HG03045 (cell line): ENCODE measurements at regions not wholly inside any gene's neighbourhood (a gene's known extent, or its start where the extent isn't known, plus 50 kb on each side); places are given as distances from the start of the nearest gene placed in this dataset.

Source experiments
- ATAC-seq: cut with Tn5 transposase; IDR thresholded peaks from one replicate; pipeline ENCODE4 v1.9.1; 2021; ENCODE audit warnings: mild to moderate bottlenecking, moderate library complexity; ENCODE audit not compliant: unreplicated experiment

DNA sequence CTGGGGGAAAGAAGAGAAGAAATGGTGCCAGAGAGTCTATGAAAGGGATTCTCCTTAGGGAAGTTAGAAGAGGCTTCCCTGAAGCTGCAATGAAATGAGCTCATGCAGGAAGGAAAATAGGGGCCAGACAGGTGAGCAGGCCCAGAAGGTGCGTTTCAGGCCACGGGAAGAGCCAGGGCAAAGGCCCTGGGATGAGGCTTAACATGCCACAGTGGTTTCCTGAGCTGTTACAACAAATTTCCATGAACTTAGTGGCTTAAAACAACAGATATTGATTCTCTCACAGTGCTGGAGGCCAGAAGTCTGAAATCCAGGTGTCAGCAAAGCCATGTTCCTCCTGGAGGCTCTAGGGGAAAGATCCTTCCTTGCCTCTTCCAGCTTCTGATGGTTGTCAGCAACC lies 167.9 kb downstream of the TFAP2C start:
- ATAC-seq = no peak

DNA sequence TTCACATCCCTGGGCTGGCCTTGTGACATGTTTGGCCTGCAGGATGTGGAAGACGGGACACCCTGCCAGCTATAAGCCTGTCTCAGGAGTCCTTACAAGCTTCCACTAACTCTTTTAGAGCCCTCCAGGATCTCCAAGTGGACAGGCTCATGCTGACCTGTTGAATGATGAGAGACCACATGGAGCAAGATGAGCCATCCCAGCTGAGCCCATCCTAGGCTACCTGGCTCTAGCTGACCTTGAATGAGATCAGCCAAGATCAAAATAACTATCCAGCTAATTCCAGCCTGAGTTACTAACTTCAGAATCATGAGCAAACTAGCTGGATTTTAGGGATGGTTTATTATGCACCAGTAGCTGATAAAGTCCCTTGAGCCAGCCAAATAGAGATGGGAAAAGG lies 169.5 kb downstream of the TFAP2C start:
- no peak for ATAC-seq

DNA sequence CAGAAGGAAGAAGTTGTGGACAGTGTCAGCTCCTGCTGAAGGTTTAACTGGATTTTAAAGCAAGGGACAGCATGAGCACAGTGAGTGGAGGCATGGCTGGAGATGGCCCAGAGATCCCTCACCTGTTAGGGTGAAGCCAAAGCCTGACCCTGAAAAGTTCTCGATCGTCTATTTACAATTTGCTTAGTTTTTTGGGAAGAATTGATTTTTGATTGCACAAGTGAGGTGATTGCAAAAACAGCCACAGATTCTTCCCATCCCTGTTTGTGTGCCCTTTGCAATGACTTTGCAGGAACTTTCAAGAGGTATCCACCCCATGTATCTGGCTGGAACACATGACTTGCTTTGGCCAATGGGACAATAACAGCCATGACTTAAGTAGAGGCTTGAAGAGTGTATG lies 170.1 kb downstream of the TFAP2C start:
- no peak for ATAC-seq

DNA sequence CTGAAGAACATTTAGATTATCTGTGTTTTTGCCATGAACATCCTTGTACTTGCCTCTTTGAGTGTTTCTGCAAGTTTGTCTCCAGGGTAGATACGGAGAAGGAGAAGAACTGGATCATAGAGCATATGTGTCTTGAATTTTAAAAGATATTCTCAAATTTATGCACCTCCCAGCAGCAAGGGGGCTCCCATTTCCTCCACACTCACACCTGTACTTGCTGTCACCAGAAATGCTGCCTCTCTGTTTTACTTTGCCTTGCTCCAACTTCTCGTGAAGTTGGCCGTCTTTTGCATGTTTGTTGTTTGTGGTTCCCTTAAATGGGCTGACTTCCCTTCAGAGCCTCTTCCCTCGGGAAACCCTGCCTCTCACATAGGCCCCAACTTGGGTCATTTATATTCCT lies 171.0 kb downstream of the TFAP2C start:
- ATAC-seq = no peak

DNA sequence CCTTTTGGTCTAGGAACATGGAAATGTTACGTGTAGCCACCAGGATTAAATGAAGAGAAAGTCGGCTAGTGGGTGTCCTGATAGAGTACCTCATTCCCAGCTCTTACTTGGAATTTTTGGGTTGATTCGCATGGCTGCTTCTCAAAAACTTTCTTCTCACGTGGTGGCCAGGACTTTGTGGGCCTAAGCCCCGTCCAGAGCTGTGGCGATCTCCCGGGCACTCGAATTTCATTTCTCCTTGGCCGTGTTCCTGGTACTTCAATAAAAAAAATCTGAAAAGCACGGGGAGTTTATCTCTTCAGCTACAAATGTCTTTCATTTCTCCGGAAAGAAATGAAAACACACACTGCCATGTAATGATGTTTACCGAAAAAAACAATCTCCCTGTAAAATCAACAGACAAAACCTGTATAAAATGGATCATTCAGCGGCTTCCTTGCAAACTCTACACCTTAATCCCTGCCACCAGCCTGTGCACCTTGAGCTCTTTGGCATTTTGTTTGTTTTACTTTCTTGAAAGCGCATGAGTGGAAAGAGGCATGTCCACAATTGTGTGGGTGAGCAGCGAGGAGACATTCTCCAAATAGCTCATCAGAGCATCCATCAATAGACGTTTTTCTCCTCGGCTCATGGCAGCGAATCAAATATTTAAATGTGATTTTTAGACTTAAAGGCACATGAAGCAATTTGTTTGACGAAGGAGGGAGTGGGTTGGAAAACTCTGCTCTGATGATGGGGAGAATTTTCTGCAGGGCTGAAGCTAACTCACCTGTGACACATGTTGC lies 173.1 kb downstream of the TFAP2C start:
- ATAC-seq = no peak

DNA sequence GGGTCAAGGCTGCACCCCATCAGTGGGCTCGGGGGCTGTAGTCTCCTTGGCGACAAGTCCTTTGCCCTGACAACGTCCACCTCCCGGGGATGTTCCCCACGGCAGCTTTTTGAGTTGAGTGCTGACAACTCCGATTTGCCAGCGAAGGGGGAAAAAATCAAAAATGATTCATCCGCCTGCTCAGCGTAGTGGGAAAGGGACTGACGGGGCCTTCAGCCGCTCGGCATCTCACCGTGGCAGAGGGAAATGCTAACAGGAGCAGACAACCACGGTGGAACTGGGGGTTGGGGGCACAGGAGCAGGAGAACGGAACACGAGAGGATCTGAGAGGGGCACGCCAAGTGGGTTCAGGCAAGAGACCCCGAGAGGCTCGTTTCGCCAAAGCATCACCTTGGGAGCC lies 173.7 kb downstream of the TFAP2C start:
- no peak for ATAC-seq

DNA sequence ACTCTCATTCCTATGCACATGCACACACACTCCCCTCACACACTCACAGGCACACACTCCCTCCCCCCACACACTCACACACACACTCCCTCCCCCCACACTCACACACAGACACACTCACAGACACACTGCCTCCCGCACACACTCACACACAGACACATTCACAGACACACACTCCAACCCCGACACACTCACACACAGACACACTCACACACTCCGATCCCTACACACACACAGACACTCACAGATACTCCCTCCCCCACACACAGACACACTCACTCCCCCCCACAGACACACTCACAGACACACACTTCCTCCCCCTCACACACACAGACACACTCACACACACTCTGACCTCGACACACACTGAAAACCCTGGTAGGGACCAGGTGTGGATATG lies 176.2 kb downstream of the TFAP2C start:
- no peak for ATAC-seq

DNA sequence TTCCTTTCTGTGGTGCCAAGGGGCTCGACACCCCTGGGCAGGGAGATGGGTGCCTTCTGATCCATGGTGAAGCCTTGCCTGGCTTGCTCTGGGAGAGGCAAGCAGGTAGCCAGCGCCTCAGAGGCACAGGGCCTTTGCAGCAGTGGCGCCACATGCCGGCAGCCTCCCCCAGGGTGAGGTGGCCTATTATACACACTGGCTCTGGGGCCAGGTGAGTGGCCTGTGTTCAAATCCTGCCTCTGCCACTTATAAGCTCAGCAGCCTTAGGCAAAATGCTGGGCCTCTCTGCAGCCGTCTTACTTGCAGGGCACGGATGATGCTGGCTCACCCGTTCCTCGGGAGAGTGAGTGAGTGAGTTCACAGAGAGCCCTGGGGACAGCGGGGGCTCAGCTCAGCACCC lies 176.9 kb downstream of the TFAP2C start:
- no peak for ATAC-seq

DNA sequence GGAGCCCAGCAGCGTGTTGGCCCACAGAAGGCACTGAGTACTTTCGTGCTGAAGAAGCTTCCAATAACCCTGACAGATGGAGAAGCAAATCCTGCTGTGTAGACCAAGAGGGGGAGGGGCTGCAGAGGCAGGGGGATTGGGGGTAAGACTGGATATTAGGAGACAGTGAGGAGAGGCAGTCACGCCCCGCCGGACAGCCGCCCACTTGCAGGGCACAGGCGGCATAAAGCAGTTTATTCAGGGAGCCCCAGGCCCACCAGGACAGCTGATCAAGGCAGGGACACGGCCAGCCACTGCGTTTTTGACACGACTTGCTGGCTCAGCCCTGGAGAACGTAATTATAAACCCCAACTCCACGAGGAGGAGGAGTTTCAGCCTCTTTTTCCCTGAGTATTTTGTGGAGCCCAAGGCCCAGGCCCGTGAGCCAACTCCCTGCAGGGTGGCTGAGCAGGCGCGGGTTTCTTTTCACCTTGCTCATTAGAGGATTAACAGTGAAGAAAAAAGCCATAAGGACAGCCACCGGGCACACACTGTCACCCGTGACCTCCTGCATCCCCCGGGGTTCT lies 177.9 kb downstream of the TFAP2C start:
- ATAC-seq = no peak

DNA sequence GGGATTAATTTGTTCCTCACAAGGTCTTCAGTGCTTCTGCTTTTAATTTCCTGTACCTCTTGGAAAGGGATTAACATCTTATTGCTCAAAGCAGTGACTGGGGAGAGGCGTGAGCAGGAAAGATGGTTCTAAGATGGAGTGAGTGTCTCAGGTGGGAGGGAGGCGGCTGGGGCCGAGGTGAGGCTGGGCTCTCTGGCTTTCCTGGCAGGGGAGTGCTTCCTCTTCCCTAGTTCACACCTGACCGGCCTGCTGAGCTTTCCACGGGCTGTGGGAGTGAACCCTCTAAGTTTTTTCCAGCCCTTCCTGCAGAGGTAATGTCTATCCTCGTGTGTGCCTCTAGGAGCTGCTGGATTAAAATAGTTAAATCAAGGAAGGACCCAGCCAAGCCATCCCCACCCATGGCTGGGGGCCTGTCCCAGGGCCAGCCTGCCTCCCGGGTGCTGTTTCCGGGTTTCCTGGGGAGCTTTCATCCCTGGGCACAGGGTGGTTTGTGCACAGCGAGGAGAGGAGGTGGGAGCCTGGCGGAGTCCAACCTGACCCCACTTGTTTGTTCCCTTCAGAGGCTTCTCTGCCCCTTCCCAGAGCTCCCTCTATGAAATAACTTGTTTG lies 179.1 kb downstream of the TFAP2C start:
- no peak for ATAC-seq

DNA sequence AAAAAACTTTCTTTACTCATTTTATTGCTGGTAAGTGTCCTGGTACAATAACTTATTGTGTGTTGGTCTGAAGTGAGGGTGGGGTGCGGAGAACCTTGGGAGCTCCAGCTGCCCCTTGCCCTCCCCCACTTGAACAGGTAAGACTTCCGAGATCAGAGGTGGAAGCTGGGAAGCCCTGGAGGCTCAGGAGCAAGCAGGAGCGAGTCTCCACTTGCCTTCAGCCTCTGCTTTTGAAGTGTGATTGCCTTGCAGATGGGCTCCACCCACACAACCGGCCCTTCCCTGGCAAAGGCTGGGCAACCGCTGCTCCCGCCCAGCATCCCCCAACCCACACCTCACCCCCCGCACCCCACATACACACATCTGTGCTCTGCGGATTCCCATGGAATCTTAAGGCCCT lies 179.6 kb downstream of the TFAP2C start:
- no peak for ATAC-seq

DNA sequence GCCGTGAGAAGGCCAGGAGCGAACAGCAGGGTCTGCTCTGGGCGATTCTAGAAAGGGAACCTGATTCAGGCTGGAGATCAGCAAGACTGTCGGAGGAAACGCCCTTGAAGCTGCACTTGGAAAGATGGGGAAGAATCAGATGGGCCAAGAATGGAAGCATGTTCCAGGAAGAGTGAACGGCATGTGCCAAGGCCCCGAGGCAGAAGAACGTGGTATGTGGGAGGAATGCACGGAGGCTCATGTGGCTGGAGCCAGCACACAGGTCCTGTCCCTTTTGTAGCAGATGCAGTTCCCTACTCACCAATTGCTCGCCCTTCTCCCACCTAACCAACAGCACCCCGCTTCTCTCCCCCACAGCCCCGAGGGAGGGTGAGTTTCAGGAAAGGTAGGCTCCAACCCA lies 180.6 kb downstream of the TFAP2C start:
- no peak for ATAC-seq

DNA sequence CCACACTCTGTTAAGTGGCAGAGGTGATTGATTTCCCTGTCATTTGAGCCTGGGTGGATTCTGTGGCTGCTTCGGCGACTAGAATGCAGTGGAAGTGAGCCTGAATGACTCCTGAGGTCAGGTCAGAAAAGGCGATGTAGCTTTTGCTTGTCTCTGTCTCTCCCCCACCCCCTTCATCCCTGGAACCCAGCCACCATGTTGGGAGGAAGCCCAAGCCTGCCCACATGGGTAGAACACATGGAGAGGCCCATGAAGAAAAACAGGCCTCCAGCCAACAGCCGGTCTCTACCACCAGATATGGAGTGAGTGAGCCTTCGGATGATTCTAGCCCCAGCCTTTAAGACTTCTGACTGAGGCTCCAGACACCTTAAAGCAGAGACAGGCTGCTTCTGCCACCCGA lies 181.0 kb downstream of the TFAP2C start:
- ATAC-seq = no peak

DNA sequence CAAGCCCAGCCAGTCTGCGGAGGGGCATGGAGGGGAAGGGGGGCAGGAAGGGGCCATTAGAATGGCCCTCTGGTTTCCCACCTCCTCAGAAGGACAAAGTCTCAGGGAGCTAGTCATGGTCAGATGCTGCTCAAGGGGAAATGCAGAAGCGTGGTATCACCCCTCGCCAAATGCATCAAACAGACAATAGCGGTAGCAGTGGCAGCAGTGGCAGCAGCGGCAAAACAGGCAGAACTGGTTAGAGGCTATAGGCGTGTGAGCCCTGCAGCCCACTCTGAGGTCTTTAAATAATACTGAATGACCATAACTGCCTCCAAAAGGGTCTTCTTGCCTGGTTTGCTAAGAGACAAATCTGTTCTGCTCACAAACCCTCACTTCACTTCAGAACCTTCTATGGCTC lies 186.7 kb downstream of the TFAP2C start:
- no peak for ATAC-seq

DNA sequence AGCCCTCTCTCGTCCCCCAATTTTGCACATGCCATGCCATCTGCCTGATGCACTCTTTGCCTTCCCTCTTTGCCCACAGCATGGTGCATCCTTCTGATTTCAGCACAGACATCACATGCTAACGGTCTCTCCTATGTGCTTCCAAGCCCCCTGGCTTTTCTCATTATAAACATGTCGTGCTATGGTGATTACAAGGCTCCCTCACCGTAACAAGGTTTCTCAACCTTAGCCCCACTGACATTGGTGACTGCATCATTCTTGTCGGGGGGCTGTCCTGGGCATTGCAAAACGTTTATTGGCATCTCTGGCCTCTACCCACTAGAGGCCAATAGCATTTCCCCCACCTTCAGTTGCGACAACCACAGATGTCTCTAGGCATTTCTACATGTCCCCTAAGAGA lies 187.2 kb downstream of the TFAP2C start:
- ATAC-seq = no peak

DNA sequence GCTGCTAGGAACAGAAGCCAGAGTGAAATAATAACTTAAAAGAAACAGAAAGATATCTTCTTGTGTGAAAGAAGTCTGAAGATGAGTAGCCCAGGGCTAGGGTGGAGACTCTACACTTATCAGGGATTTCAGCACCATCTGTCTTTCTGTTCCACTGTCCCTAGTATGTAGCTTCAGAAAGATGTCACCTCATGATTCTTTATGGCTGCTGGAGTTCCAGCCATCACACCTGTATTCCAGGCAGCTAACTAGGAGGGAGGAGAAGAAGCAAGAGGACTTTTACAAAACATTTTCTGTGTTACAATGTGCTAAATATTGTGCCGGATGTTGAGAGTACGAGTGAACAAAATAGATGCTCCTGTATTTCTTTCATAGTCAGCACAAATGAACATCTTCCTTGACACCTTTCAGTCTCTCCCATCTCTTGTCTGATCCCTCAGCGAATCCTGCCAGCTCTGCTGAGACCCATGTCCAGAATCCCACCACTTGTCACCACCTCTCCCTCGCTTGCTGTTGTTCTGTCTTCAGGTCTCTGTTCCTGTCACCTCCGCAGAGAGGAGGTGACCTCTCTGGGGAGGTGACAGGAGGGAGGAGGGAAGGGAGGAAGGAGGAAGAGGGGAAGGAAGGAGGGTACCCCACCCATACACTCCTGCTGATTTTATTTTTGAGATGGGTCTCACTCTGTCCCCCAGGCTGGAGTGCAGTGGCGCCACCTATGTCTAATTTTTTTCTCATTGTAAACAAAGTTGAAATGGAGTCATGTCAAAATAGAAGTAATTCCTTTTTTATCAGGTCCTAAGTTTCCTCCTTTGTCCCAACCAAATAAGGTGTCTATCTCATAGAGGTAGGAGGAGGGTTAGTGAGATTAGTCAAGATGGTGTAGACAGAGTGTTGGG lies 188.9 kb downstream of the TFAP2C start:
- no peak for ATAC-seq

DNA sequence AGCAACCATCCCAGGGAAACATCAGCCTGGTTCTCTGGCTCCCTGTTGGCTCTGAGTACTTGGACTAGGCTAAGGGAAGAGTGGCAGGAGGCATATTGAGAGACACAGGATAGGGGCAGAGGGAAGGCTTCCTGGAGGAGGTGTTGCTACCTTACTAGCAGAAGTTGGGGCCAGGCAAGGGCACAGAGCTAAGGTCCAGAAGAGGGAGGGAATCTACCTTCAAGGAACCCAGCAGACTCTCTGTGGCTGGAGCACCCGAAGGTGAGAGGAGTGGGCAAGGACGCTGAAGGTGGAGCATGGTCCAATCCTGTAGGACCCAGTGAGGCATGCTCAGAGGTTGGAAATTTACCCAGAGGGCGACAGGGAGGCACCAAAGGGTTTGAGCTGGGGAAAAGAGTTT lies 191.9 kb downstream of the TFAP2C start:
- ATAC-seq = no peak

DNA sequence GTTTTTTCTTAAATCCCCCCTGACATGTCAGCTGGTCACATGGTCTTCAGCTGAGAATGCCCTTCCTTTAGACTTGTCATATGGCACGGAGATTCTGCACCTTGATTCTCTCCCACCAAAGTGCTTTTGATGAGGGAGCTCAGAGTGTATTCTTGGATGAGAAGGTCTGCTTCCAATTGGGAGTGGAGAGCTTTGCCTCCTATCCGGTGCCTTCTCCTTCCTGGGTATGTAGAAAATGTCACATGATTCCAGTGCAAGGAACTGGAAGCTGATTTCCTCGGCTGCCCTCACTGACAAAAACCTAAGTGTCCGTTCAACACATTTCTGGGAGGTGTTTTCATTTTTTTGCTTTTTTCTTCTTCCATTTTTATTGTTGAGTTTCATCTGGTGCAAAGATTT lies 197.2 kb downstream of the TFAP2C start:
- no peak for ATAC-seq

DNA sequence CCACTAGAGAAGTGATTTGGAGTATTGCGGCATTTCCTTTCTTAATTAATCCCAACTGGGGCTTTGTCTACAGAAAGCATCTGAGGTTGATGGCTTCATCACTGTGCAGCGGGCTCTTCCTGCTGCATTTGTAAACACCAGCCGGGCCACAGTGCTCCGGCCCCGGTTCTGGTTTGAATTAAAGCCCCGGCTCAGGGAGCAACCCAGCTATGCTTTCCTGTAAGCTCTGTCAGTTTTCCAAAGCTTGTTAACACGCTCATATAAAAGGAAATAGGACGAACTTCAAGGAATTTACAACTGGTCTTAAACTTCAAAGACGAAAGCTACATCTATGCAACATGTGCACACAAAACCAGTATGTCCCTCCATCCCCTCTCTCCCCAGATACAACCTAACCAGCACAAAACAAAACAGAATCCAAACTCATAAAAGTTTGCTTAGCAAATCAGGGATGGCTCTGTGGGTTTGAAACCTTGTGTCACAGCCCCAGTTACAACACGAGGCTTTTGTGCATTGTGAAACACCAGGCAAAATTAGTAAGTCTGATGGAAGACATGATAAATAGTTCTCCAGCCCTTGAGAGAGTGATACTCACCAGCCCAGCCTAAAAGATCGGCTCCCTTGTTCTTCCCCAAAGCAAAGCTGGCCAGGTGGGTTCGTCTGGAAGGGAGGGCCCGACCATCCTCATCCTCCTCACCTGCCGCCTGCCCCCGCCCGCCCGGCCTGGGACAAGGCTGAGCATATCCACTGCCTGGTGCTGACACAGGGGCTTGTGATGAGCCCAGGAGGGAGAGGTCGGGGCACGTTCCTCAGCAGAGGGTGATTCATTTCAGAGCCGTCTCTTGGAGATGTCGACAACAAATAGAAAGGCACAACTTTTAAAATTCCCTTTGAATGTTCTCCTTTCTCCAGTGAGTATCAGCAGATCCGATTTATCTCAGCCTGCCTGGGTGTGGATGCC lies 197.9 kb downstream of the TFAP2C start:
- ATAC-seq = no peak

DNA sequence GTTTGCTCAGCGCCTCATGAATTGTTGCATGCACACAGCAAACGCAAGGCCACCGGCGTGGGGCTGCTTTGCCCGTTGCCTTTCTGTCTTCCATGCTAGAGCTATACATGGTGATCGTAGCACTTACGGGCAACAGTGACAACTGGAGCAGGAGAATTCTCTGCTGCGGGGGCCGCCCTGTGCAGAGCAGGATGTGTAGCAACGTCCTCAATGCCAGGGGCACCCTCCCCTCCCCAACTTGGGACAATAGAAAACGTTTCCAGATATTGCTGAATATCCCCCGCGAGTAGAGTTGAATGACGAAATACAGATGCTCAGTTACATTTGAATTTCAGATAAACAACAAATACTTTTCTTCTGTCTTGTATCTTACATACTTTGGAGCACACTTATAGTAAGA lies 198.7 kb downstream of the TFAP2C start:
- ATAC-seq = no peak
